H1 (cell line): ENCODE measurements at regions not wholly inside any gene's neighbourhood (a gene's known extent, or its start where the extent isn't known, plus 50 kb on each side); places are given as distances from the start of the nearest gene placed in this dataset.

Experiments used
- CTCF ChIP-seq, 3 experiments: IDR thresholded peaks; 1 replicate in 2 of 3; 2 replicates in 1 of 3; pipeline versions ENCODE4 v1.5.1 to v1.6.1; 2011; ENCODE audit warnings: low read length in 3 of 3, mild to moderate bottlenecking in 3 of 3, inconsistent platforms in 2 of 3, low read depth in 1 of 3, moderate library complexity in 1 of 3; ENCODE audit not compliant: insufficient read depth in 1 of 3; ENCODE audit errors: control extremely low read depth in 1 of 3
- FOSL1 ChIP-seq: IDR thresholded peaks from 2 replicates; pipeline ENCODE4 v1.6.1; 2011; ENCODE audit warnings: mild to moderate bottlenecking, low read depth, low read length, moderate library complexity; ENCODE audit not compliant: insufficient read depth
- POLR2A ChIP-seq, 2 experiments: IDR thresholded peaks; 1 replicate in 1 of 2; 2 replicates in 1 of 2; pipeline ENCODE4 v1.6.1; 2011; ENCODE audit warnings: low read depth in 2 of 2, low read length in 2 of 2, mild to moderate bottlenecking in 2 of 2; ENCODE audit errors: control extremely low read depth in 1 of 2
- RXRA ChIP-seq: IDR thresholded peaks from 2 replicates; pipeline ENCODE4 v1.6.1; 2011; ENCODE audit warnings: low read depth, mild to moderate bottlenecking, low read length, moderate library complexity; ENCODE audit not compliant: insufficient read depth

- TF ChIP-seq POLR2A (IDR thresholded peaks at IDR 0.05; ENCODE audit: control extremely low read depth in 1 of 2, low read depth in 2 of 2, low read length in 2 of 2) (no peak), CTCF (IDR thresholded peaks at IDR 0.05; ENCODE audit: control extremely low read depth in 1 of 3, insufficient read depth in 1 of 3, low read depth in 1 of 3, low read length in 3 of 3) (no peak), RXRA (no peak), FOSL1 (no peak)
Observed at GRCh38 chr1:193565971-193566577, 379.7 kb upstream of the B3GALT2 start.
